HEK293 (cell line): ENCODE measurements at regions not wholly inside any gene's neighbourhood (a gene's known extent, or its start where the extent isn't known, plus 50 kb on each side); places are given as distances from the start of the nearest gene placed in this dataset.

Experiments
- CTCF ChIP-seq: fragments of 450-650 bp; formaldehyde crosslinking; IDR thresholded peaks from 2 replicates; pipeline ENCODE4 v1.5.1; 2016; ENCODE audit warnings: missing biosample characterization, missing genetic modification characterization
- SP2 ChIP-seq: fragments of 450-650 bp; formaldehyde crosslinking; IDR thresholded peaks from 2 replicates; pipeline ENCODE4 v1.5.1; 2016; ENCODE audit warnings: missing biosample characterization, missing genetic modification characterization
- ZIC2 ChIP-seq: fragments of 450-650 bp; formaldehyde crosslinking; IDR thresholded peaks from 2 replicates; pipeline ENCODE4 v1.5.1; 2016; ENCODE audit warnings: missing biosample characterization, missing genetic modification characterization
- ZNF148 ChIP-seq: fragments of 450-650 bp; formaldehyde crosslinking; IDR thresholded peaks from 2 replicates; pipeline ENCODE4 v1.5.0; 2017; ENCODE audit warnings: missing biosample characterization, missing genetic modification characterization, borderline replicate concordance
- ZNF174 ChIP-seq: fragments of 450-650 bp; formaldehyde crosslinking; IDR thresholded peaks from 2 replicates; pipeline ENCODE4 v1.5.0; 2017; ENCODE audit warnings: missing biosample characterization, mild to moderate bottlenecking, missing genetic modification characterization
- ZNF184 ChIP-seq: fragments of 450-650 bp; IDR thresholded peaks from 2 replicates; pipeline ENCODE4 v1.5.1; 2018; ENCODE audit warnings: missing biosample characterization, mild to moderate bottlenecking, missing genetic modification characterization
- TF ChIP-seq, protein P1 (sequence below): fragments of 450-650 bp; formaldehyde crosslinking; IDR thresholded peaks from 2 replicates; pipeline ENCODE4 v1.5.1; 2016; ENCODE audit warnings: missing biosample characterization, missing genetic modification characterization, low read depth

DNA sequence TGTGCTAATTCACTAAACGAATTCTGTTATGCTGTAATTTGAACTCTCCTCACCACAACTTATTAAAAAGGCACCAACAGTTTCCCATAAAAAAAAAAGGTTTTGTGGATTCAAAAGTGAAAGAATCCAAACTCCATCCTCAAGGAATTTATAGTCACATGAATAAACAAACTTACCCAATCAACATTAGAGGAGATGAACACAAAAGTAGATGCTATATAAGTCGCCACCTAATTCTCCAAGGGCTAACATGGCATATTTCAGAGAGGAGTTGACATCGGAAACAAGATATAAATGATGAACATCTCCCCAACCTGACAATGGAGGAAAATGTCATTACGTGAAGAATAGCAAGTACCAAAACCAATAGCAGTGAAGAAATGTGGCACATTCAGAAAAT is 265.5 kb upstream of the PRKD1 start:
- TF ChIP-seq CTCF (no peak), ZNF174 (tag by site-specific recombination) (no peak), ZIC2 (tag by site-specific recombination) (no peak), ZNF148 (tag by site-specific recombination) (no peak), SP2 (tag by site-specific recombination) (no peak), ZNF184 (tag by site-specific recombination) (no peak)
- TF ChIP-seq, protein P1, sequence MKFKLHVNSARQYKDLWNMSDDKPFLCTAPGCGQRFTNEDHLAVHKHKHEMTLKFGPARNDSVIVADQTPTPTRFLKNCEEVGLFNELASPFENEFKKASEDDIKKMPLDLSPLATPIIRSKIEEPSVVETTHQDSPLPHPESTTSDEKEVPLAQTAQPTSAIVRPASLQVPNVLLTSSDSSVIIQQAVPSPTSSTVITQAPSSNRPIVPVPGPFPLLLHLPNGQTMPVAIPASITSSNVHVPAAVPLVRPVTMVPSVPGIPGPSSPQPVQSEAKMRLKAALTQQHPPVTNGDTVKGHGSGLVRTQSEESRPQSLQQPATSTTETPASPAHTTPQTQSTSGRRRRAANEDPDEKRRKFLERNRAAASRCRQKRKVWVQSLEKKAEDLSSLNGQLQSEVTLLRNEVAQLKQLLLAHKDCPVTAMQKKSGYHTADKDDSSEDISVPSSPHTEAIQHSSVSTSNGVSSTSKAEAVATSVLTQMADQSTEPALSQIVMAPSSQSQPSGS (tag by site-specific recombination) = no peak
